GM19468 (cell line): ENCODE measurements at regions not wholly inside any gene's neighbourhood (a gene's known extent, or its start where the extent isn't known, plus 50 kb on each side); places are given as distances from the start of the nearest gene placed in this dataset.

Experiments used
- ATAC-seq: cut with Tn5 transposase; IDR thresholded peaks from one replicate; pipeline ENCODE4 v1.9.1; 2021; ENCODE audit warnings: mild to moderate bottlenecking, moderate library complexity, moderate number of reproducible peaks; ENCODE audit not compliant: unreplicated experiment; ENCODE audit errors: extremely low read depth

DNA sequence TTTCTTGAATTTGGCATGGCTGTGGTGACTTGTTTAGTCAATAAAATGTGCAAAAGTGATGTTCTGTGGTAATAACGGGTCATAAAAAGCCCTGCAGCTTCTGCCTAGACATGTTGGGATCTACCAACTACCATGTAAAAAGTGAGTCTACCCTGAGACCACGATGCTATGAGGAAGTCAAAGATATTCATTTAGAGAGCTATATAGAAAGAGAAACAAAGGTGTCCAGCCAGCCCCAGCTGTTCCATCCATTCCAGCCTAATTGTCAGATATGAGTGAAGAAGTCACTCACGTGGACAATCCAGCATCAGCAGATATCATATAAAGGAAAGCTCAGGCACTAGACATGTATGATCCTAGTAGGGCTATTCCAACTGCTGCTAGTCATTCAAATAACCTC lies 117.2 kb upstream of the SSTR1 start:
- no peak for ATAC-seq

DNA sequence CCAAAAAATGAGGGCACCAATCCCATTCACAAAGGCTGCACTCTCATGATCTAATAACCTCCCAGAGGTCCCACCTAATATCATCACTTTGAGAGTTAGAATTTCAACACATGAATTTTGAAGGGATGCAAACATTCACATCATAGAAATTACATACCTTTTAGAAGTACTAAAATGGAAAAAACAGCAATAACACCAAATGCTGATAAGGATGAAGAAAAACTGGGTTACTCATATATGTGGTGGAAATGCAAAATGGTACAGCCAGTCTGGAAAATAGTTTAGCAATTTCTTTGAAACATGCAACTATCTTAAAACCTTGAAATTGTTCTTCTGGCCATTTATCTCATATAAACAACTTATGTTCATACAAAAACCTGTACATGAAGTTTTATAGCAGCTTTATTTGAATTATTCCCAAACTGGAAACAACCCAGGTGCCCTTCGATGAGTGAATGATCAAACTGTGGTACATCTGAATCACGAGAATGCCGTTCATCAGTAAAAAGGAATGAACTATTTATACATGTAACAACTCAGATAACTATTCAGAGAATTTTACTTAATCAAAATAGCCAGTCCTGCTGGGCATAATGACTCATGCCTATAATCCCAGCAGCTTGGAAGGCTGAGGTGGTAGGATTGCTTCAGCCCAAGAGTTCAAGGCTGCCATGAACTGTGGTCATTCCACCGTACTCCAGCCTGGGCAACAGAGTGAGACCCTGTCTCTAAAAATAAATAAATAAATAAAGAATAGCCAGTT lies 109.4 kb upstream of the SSTR1 start:
- no peak for ATAC-seq

GRCh38 chr14:38101679-38102078 lies 106.0 kb upstream of the SSTR1 start:
- ATAC-seq, result no peak

DNA sequence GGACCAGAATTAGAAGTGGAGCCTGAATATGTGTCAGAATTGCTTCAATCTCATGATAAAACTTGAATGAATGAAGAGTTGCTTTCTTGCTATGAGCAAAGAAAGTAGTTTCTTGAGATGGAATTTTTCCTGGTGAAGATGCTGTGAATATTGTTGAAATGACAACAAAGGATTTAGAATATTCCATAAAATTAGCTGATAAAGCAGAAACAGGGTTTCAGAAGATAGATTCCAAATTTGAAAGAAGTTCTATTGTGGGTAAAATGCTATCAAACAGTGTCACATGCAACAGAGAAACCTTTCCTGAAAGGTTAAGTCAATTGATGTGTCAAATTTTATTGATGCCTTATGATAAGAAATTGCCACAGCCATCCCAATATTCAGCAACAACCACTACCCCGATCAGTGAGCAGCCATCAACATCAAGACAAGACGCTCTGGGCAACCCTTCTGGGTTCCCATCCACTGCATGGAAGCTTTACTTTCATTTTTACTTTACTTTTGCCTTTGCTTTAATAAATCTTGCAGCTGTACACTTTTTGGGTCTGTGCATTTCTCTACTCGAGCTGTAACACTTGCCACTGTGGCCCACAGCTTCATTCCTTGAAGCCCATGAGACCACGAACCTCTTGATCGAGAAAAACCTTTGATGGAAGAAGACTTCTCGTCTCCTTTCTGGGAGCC lies 104.0 kb upstream of the SSTR1 start:
- ATAC-seq, result no peak

DNA sequence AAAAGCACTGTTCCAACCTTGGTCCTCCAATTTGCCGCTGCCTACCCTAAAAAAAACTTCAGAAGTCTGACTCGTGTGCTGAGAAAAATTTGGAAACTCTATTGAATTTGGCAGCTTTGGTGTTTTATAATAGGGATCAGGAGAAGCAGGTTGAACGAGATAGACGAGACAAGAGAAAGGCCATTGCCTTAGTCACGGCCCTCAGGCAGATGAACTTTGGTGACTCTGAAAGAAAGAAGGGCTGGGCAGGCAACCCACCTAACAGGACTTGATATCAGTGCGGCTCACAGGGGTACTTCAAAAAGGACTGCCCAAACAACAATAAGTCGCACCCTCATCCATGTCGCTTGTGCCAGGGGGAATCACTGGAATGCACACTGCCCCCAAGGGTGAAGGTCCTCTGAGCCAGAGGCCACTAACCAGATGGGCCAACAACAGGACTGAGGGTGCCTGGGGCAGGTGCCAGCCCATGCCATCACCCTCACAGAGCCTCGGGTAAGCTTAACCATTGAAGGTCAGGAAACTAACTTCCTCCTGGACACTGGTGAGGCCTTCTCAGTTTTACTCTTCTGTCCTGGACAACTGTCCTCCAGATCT lies 102.5 kb upstream of the SSTR1 start:
- no peak for ATAC-seq

- peak; percentile 32 for ATAC-seq
Observed at GRCh38 chr14:38107216-38107631, 100.5 kb upstream of the SSTR1 start.

- ATAC-seq, result no peak
Observed at GRCh38 chr14:38108681-38109080, 99.0 kb upstream of the SSTR1 start.

- ATAC-seq, result no peak
Observed at GRCh38 chr14:38110258-38110657, 97.4 kb upstream of the SSTR1 start.

GRCh38 chr14:38111046-38111445 lies 96.7 kb upstream of the SSTR1 start:
- ATAC-seq, result no peak

DNA sequence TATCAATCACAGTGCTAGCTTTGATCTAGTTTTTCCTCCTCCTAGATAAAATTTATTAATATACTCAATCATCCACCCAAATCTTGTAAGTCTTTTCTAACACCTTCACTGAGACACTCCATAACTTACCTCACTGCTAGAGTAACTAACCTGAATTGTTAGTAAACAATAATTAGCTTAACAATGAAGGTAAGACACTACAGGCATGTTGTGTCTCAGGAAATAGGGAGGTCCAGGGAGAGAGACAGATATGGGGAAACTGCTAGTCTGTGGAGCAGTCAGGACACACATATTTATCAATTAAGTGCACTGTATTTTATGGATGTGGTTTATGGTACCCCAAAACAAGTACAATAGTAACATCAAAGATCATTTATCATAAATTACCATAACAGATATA lies 94.2 kb upstream of the SSTR1 start:
- no peak for ATAC-seq

- no peak for ATAC-seq
Observed at GRCh38 chr14:38116895-38117294, 90.8 kb upstream of the SSTR1 start.

- ATAC-seq, result no peak
Observed at GRCh38 chr14:38120109-38120508, 87.6 kb upstream of the SSTR1 start.

- ATAC-seq, result no peak
Observed at GRCh38 chr14:38121320-38122020, 86.2 kb upstream of the SSTR1 start.

GRCh38 chr14:38122241-38122640 lies 85.5 kb upstream of the SSTR1 start:
- ATAC-seq, result no peak

DNA sequence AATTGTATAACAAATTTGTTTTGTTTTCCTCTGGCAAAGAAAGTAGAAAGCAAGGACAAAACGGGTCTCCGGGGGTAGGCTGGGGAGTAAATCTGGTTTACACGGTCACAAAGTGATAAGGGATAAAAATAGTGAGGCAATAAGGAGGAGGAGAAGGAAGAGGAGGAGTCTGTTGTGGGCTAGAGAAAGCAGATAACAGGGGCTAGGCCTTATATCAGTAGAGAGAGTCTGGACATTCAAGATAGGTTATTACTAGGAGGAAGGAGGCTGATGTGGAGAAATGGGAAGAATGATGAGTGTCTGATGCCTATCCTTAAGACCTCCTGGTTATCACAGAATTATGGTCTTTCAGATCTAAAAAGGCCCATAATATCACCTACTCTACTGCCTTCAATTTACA lies 83.2 kb upstream of the SSTR1 start:
- no peak for ATAC-seq

- ATAC-seq, result no peak
Observed at GRCh38 chr14:38125481-38126037, 82.1 kb upstream of the SSTR1 start.

- no peak for ATAC-seq
Observed at GRCh38 chr14:38127356-38127755, 80.3 kb upstream of the SSTR1 start.

DNA sequence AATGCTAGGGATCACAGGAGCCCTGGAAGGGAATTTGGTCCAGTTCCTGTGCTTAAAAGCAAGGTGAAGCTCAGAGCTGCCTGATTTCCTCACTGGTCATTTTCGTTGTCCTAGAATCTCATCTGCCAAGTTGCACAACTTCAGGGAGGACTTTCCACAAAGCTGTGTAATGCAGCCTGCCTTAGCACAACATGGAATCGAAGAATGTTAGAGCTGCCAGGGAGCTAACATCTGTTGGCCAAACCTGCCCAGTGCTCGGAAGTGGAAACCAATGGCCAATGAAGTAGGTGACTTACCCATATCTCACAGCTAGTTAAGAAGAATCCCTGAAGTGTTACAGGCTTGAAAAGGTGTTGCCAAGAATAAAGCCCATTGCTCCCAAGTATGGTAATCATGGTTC lies 79.9 kb upstream of the SSTR1 start:
- no peak for ATAC-seq

DNA sequence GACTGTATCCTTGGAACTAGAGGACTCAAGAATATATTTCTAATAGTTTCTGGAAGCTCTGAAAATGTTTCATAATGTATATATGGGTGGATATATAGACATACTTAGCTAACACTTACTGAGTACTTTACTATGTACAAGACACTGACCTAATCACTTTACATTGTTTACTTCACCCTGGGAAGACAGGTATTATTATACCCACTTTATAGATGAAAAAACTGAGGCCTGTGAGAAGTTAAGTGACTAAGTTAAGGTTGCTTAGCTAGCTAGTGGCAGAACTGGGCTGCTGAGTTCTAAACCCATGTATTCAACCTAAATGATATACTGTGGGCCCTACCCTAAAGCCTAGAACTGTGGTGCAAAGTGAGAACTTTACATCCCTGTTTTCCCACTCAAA lies 79.1 kb upstream of the SSTR1 start:
- ATAC-seq, result no peak

DNA sequence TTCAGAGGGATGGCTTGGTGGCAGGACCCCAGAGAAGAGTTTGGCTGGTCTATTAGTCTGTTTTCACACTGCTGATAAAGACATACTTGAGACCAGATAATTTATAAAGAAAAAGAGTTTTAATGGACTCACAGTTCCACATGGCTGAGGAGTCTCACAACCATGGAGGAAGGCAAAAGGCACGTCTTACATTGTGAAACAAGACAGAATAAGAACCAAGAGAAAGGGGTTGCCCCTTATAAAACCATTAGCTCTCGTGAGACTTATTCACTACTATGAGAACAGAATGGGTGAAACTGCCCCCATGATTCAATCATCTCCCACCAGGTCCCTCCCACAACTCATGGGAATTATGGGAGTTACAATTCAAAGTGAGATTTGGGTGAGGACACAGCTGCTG lies 78.5 kb upstream of the SSTR1 start:
- ATAC-seq, result no peak

GRCh38 chr14:38129705-38130104 lies 78.0 kb upstream of the SSTR1 start:
- no peak for ATAC-seq
